Natural killer cell (primary cell): ENCODE measurements at regions not wholly inside any gene's neighbourhood (a gene's known extent, or its start where the extent isn't known, plus 50 kb on each side); places are given as distances from the start of the nearest gene placed in this dataset.

Experiments used
- ATAC-seq, 3 donors: fragments of 150-1000 bp in 2 of 3; fragments of 200-7000 bp in 1 of 3; cut with Tn5 transposase; 1 replicate in 1 of 3; 2 replicates in 2 of 3; pipeline ENCODE4 v1.10.0; 2021; ENCODE audit warnings: mild to moderate bottlenecking in 2 of 3, moderate library complexity in 2 of 3
- DNase-seq, 2 donors: peaks; one replicate each; pipeline versions ENCODE4 v3.0.0 to v3.0.0-alpha.2; 2013 to 2021; ENCODE audit warnings: mixed read lengths in 1 of 2
- H3K27ac ChIP-seq: one replicate; pipeline ENCODE4 v1.5.1; 2013; ENCODE audit warnings: mild to moderate bottlenecking, low read length
- H3K27me3 ChIP-seq: one replicate; pipeline ENCODE4 v1.6.1; 2013; ENCODE audit warnings: low read length; ENCODE audit not compliant: control insufficient read depth, insufficient read depth
- H3K36me3 ChIP-seq: one replicate; pipeline ENCODE4 v1.6.1; 2013; ENCODE audit warnings: low read length; ENCODE audit not compliant: control insufficient read depth, insufficient read depth
- H3K4me1 ChIP-seq: one replicate; pipeline ENCODE4 v1.6.1; 2013; ENCODE audit warnings: low read length; ENCODE audit not compliant: control insufficient read depth, insufficient read depth
- H3K4me3 ChIP-seq: one replicate; pipeline ENCODE4 v1.5.1; 2013; ENCODE audit warnings: low read length
- H3K9me3 ChIP-seq: one replicate; pipeline ENCODE4 v1.6.1; 2013; ENCODE audit warnings: low read length; ENCODE audit not compliant: control insufficient read depth, insufficient read depth
- H3K27ac Mint-ChIP-seq, 2 donors: one replicate each; pipeline ENCODE4 v1.8.0; 2022; ENCODE audit warnings: mild to moderate bottlenecking in 2 of 2, mixed read lengths in 2 of 2, moderate library complexity in 1 of 2
- H3K27me3 Mint-ChIP-seq, 2 donors: one replicate each; pipeline ENCODE4 v1.8.0; 2022; ENCODE audit warnings: low read depth in 2 of 2, mixed read lengths in 2 of 2
- H3K36me3 Mint-ChIP-seq: one replicate; pipeline ENCODE4 v1.8.0; 2022; ENCODE audit warnings: mixed read lengths
- H3K4me1 Mint-ChIP-seq, 2 donors: one replicate each; pipeline ENCODE4 v1.8.0; 2022; ENCODE audit warnings: mixed read lengths in 2 of 2
- H3K4me3 Mint-ChIP-seq: one replicate; pipeline ENCODE4 v1.8.0; 2022; ENCODE audit warnings: mild to moderate bottlenecking, moderate library complexity, mixed read lengths
- H3K9me3 Mint-ChIP-seq, 2 donors: one replicate each; pipeline ENCODE4 v1.8.0; 2022; ENCODE audit warnings: mixed read lengths in 2 of 2
- CTCF ChIP-seq: fragments of 200-600 bp; IDR thresholded peaks from one replicate; pipeline ENCODE4 v1.8.0; 2022; ENCODE audit warnings: antibody characterized with exemption
- WGBS: methylation state at CpG from one replicate; pipeline ENCODE4 v1.1.7; 2013; ENCODE audit warnings: missing lambda C conversion rate; ENCODE audit not compliant: insufficient coverage; 5-methylcytosine and 5-hydroxymethylcytosine counted together
- intact Hi-C: fragments of 100-400 bp; cut with micrococcal nuclease; formaldehyde crosslinking; loops from one replicate; pipeline ENCODE4 v1.14.2; 2022

GRCh38 chr18:76660571-76661192 is 161.7 kb upstream of the ZNF236 start:
- intact Hi-C loops, result no loop called here
- peaks cover 13% of the 10 kb centered on the region for H3K4me1 ChIP-seq
- no peak overlapping the region for H3K27ac ChIP-seq
- no peak for TF ChIP-seq CTCF
- ATAC-seq (no peak), DNase-seq (no peak)
- no peak overlapping the region for H3K4me3 ChIP-seq
- H3K4me1 Mint-ChIP-seq, result peaks cover 18 to 20% of the 10 kb centered on the region in 2 donors
- no peak overlapping the region for H3K4me3 Mint-ChIP-seq
- no peak overlapping the region for H3K27ac Mint-ChIP-seq
- peaks cover 1% of the 10 kb centered on the region for H3K27me3 ChIP-seq
- no peaks in the 10 kb centered on the region for H3K9me3 Mint-ChIP-seq
- H3K27me3 Mint-ChIP-seq, result peaks cover 15 to 38% of the 10 kb centered on the region in 2 donors
- H3K36me3 ChIP-seq, result no peaks in the 10 kb centered on the region
- 91% methylated on average over 9 of the region's 9 CpGs for WGBS
- H3K36me3 Mint-ChIP-seq, result no peaks in the 10 kb centered on the region
- no peaks in the 10 kb centered on the region for H3K9me3 ChIP-seq

DNA sequence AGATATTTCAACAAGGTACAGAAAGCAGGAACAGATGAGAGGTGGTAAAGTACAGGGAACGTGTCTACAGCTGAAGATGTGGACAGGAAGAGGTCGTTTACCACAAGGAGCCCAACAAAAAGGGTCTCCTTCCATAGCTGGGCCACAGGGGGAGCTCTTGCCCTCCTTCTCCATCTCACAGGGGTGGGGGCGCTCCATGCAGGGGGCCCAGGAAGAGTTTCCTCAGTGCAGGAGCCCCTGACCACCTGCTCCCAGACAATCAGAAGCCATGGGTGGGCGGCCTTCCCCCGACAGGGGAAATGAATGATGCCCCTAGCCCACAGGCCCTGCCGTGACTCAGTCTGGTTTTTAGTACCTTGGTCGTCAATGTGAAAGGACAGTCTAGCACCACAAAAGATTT is 163.6 kb upstream of the ZNF516 start:
- Histone ChIP-seq H3K27ac (no peak overlapping the region), H3K4me1 (peaks cover 13% of the 10 kb centered on the region), H3K9me3 (no peaks in the 10 kb centered on the region), H3K4me3 (no peak overlapping the region), H3K36me3 (no peaks in the 10 kb centered on the region), H3K27me3 (peaks cover 6% of the 10 kb centered on the region)
- peaks cover 17 to 30% of the 10 kb centered on the region in 2 donors for H3K27me3 Mint-ChIP-seq
- peaks cover 18 to 20% of the 10 kb centered on the region in 2 donors for H3K4me1 Mint-ChIP-seq
- intact Hi-C loops, result no loop called here
- DNase-seq (peak in 1 of 2 donors; percentile 19), ATAC-seq (peak; percentile 47 to 81 (median 49))
- no peaks in the 10 kb centered on the region for H3K36me3 Mint-ChIP-seq
- peak; percentile 37 for TF ChIP-seq CTCF
- WGBS, result 18% methylated on average over 6 of the region's 7 CpGs
- peak overlapping the region; percentile 70 for H3K4me3 Mint-ChIP-seq
- peak overlapping the region in 1 of 2 donors; percentile 22 for H3K27ac Mint-ChIP-seq
- H3K9me3 Mint-ChIP-seq, result no peaks in the 10 kb centered on the region

GRCh38 chr18:76657911-76658470 is 162.9 kb upstream of the ZNF516 start:
- intact Hi-C loops, result no loop called here
- Mint-ChIP-seq H3K27ac (peak overlapping the region in 1 of 2 donors; percentile 22), H3K4me1 (peaks cover 18 to 20% of the 10 kb centered on the region in 2 donors), H3K9me3 (no peaks in the 10 kb centered on the region), H3K36me3 (no peaks in the 10 kb centered on the region), H3K27me3 (peaks cover 20 to 30% of the 10 kb centered on the region in 2 donors), H3K4me3 (peak overlapping the region; percentile 70)
- no peak for ATAC-seq
- no peaks in the 10 kb centered on the region for H3K36me3 ChIP-seq
- H3K9me3 ChIP-seq, result no peaks in the 10 kb centered on the region
- H3K4me1 ChIP-seq, result peaks cover 13% of the 10 kb centered on the region
- no peak for TF ChIP-seq CTCF
- H3K27ac ChIP-seq, result no peak overlapping the region
- 6% methylated on average over 9 of the region's 9 CpGs for WGBS
- no peak for DNase-seq
- H3K4me3 ChIP-seq, result no peak overlapping the region
- H3K27me3 ChIP-seq, result peaks cover 6% of the 10 kb centered on the region
